ENCODE measurements at regions not wholly inside any gene's neighbourhood (a gene's known extent, or its start where the extent isn't known, plus 50 kb on each side); places are given as distances from the start of the nearest gene placed in this dataset.

- no peak for TF ChIP-seq CTCF (conservative IDR thresholded peaks at IDR 0.05; ENCODE audit: low read length)
- TF ChIP-seq EZH2phosphoT487 (IDR thresholded peaks at IDR 0.05; ENCODE audit: borderline replicate concordance) = no peak
Measured at GRCh38 chr4:165592386-165592785, 213.6 kb downstream of the CPE start.
